Stimulated activated CD8-positive, alpha-beta memory T cell treated with anti-CD3 and anti-CD28 coated beads, Interleukin-12 subunit alpha, Interleukin-12 subunit beta, amount 100 ng/mL, for 4 hours (primary cell): ENCODE measurements at regions not wholly inside any gene's neighbourhood (a gene's known extent, or its start where the extent isn't known, plus 50 kb on each side); places are given as distances from the start of the nearest gene placed in this dataset.
"Not testable (repeated sequence)": the region's sequence is repeated elsewhere in the genome, so short reads cannot be mapped to it uniquely, and the experiment has no call there.

Experiments
- DNase-seq: peaks from one replicate; pipeline ENCODE4 v3.0.0-alpha.2; 2020; ENCODE audit warnings: low read depth

GRCh38 chr1:5140136-5140535, 485.7 kb downstream of the AJAP1 start:
- DNase-seq, result no peak

- no peak for DNase-seq
Measured at GRCh38 chr1:5129746-5130355, 475.4 kb downstream of the AJAP1 start.

GRCh38 chr1:5125208-5125607, 470.8 kb downstream of the AJAP1 start:
- no peak for DNase-seq

GRCh38 chr1:5120559-5120958, 466.1 kb downstream of the AJAP1 start:
- DNase-seq, result no peak

- no peak for DNase-seq
Measured at GRCh38 chr1:5119366-5120234, 465.2 kb downstream of the AJAP1 start.

GRCh38 chr1:5118771-5119170, 464.4 kb downstream of the AJAP1 start:
- DNase-seq, result not testable (repeated sequence)

GRCh38 chr1:5118292-5118691, 463.9 kb downstream of the AJAP1 start:
- DNase-seq, result not testable (repeated sequence)

- DNase-seq, result no peak
Measured at GRCh38 chr1:5111581-5111980, 457.2 kb downstream of the AJAP1 start.

GRCh38 chr1:5110508-5110907, 456.1 kb downstream of the AJAP1 start:
- no peak for DNase-seq

- DNase-seq, result no peak
Measured at GRCh38 chr1:5109633-5110032, 455.2 kb downstream of the AJAP1 start.

- no peak for DNase-seq
Measured at GRCh38 chr1:5108740-5109139, 454.3 kb downstream of the AJAP1 start.

GRCh38 chr1:5105744-5106143, 451.3 kb downstream of the AJAP1 start:
- no peak for DNase-seq

GRCh38 chr1:5099558-5099957, 445.1 kb downstream of the AJAP1 start:
- no peak for DNase-seq

- DNase-seq, result no peak
Measured at GRCh38 chr1:5098981-5099385, 444.6 kb downstream of the AJAP1 start.

- DNase-seq, result no peak
Measured at GRCh38 chr1:5093042-5093441, 438.6 kb downstream of the AJAP1 start.

GRCh38 chr1:5084676-5085075, 430.3 kb downstream of the AJAP1 start:
- DNase-seq, result no peak

GRCh38 chr1:5067246-5067645, 412.8 kb downstream of the AJAP1 start:
- DNase-seq, result no peak

- no peak for DNase-seq
Measured at GRCh38 chr1:5053744-5054143, 399.3 kb downstream of the AJAP1 start.

GRCh38 chr1:5029136-5029535, 374.7 kb downstream of the AJAP1 start:
- DNase-seq, result no peak

GRCh38 chr1:5012249-5012648, 357.8 kb downstream of the AJAP1 start:
- DNase-seq, result no peak

GRCh38 chr1:5010656-5011055, 356.2 kb downstream of the AJAP1 start:
- DNase-seq, result no peak

GRCh38 chr1:5010236-5010635, 355.8 kb downstream of the AJAP1 start:
- DNase-seq, result no peak

GRCh38 chr1:5009376-5010065, 355.1 kb downstream of the AJAP1 start:
- DNase-seq, result no peak
